ENCODE measurements at regions not wholly inside any gene's neighbourhood (a gene's known extent, or its start where the extent isn't known, plus 50 kb on each side); places are given as distances from the start of the nearest gene placed in this dataset.
"Not testable (repeated sequence)": the region's sequence is repeated elsewhere in the genome, so short reads cannot be mapped to it uniquely, and the experiment has no call there.

GRCh38 chr19:37312531-37313334 is 58.2 kb upstream of the ZNF527 start:
- not testable (repeated sequence) for TF ChIP-seq CTCF (IDR thresholded peaks at IDR 0.05; ENCODE audit: low read length); EZH2phosphoT487 (IDR thresholded peaks at IDR 0.05; ENCODE audit: low read length); EZH2 (optimal IDR thresholded peaks at IDR 0.05; ENCODE audit: low read depth, low read length)

Data from MM.1S (cell line).